OCI-LY3 (cell line): ENCODE measurements at regions not wholly inside any gene's neighbourhood (a gene's known extent, or its start where the extent isn't known, plus 50 kb on each side); places are given as distances from the start of the nearest gene placed in this dataset.

ENCODE experiments used
- EZH2phosphoT487 ChIP-seq: fragments of 200-600 bp; shearing (Covaris generic); IDR thresholded peaks from 2 replicates; pipeline ENCODE4 v1.6.1; 2018; ENCODE audit warnings: antibody characterized with exemption, mixed run types, low read depth
- TF ChIP-seq, protein P1 (sequence below): fragments of 200-600, 300-600 bp; sonication (generic); IDR thresholded peaks from 2 replicates; pipeline ENCODE4 v1.5.1; 2014; ENCODE audit warnings: antibody characterized with exemption, low read length, low read depth

DNA sequence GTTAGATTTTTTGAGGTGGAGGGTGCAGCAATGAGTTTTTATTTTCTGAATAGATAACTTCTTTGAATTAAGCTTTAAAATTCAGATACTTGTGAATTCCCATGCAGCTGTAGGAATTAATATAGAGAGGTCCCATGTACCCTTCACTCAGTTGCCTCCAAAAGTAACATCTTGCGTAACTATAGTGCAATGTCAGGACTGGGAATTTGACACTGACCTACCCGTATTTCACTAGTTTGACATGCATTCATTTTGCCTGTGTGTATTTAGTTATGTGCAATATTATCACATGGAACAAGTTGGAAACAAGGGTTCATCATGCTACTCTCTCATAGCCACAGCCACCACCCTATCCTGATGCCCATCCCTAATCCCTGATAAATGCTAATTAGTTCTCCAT is 147.1 kb upstream of the IGFBP3 start:
- TF ChIP-seq, protein P1, sequence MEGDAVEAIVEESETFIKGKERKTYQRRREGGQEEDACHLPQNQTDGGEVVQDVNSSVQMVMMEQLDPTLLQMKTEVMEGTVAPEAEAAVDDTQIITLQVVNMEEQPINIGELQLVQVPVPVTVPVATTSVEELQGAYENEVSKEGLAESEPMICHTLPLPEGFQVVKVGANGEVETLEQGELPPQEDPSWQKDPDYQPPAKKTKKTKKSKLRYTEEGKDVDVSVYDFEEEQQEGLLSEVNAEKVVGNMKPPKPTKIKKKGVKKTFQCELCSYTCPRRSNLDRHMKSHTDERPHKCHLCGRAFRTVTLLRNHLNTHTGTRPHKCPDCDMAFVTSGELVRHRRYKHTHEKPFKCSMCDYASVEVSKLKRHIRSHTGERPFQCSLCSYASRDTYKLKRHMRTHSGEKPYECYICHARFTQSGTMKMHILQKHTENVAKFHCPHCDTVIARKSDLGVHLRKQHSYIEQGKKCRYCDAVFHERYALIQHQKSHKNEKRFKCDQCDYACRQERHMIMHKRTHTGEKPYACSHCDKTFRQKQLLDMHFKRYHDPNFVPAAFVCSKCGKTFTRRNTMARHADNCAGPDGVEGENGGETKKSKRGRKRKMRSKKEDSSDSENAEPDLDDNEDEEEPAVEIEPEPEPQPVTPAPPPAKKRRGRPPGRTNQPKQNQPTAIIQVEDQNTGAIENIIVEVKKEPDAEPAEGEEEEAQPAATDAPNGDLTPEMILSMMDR = no peak
- TF ChIP-seq EZH2phosphoT487 = no peak
